GM12873 (cell line): ENCODE measurements at regions not wholly inside any gene's neighbourhood (a gene's known extent, or its start where the extent isn't known, plus 50 kb on each side); places are given as distances from the start of the nearest gene placed in this dataset.

Source experiments
- TF ChIP-seq, protein P1 (sequence below): IDR thresholded peaks from 2 replicates; pipeline ENCODE4 v1.5.1; 2012; ENCODE audit warnings: low read depth, mild to moderate bottlenecking, moderate library complexity, low read length, control low read depth; ENCODE audit not compliant: insufficient read depth; ENCODE audit errors: missing control alignments

DNA sequence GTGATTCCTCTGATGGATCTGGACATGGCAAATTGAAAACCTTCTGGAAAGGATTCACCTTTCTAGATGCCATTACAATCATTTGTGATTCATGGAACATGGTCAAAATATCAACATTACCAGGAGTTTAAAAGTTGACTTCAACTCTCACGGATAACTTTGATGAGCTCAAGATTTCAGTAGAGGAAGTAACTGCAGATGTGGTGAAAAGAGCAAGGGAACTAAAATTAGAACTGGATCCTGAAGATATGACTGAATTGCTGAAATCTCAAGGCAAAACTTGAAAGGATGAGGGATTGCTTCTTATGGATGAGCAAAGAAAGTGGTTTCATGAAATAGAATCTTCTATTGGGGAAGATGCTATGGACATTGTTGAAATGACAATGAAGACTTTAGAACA is 293.6 kb downstream of the ARHGAP12 start:
- TF ChIP-seq, protein P1, sequence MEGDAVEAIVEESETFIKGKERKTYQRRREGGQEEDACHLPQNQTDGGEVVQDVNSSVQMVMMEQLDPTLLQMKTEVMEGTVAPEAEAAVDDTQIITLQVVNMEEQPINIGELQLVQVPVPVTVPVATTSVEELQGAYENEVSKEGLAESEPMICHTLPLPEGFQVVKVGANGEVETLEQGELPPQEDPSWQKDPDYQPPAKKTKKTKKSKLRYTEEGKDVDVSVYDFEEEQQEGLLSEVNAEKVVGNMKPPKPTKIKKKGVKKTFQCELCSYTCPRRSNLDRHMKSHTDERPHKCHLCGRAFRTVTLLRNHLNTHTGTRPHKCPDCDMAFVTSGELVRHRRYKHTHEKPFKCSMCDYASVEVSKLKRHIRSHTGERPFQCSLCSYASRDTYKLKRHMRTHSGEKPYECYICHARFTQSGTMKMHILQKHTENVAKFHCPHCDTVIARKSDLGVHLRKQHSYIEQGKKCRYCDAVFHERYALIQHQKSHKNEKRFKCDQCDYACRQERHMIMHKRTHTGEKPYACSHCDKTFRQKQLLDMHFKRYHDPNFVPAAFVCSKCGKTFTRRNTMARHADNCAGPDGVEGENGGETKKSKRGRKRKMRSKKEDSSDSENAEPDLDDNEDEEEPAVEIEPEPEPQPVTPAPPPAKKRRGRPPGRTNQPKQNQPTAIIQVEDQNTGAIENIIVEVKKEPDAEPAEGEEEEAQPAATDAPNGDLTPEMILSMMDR: no peak

DNA sequence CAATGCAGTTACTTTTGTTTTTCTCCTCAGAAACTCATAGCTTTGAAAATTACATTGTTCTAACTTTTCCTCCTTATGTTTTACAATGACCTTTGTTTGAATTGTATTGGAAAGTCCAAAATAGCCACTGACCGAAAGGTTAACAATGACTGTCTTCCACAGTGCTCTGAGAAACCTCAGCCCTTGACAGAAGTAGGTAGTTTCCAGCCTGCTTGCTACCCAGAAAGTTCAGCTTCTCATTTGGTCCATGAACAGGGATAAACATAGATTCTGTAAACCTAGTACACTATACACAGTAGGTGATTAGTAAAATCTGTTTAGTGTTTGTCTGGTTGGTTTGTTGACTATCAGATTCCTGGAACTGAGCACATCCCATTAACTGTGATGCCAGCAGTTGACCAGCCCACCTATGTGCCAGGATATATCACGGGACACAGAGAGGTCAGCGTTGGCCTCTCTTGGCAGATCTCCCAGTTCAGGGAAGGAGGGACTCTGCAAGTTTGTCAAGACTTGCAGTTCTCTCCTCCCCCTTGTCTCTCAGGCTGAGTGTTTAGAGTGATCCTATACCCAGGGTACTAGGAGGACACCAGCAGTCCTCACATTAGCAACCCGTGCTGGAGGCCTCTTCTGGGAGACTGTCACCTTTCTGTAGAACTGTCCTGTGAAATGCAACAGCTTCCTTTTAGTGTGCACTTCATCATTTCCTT is 297.6 kb downstream of the ARHGAP12 start:
- TF ChIP-seq, protein P1: no peak

DNA sequence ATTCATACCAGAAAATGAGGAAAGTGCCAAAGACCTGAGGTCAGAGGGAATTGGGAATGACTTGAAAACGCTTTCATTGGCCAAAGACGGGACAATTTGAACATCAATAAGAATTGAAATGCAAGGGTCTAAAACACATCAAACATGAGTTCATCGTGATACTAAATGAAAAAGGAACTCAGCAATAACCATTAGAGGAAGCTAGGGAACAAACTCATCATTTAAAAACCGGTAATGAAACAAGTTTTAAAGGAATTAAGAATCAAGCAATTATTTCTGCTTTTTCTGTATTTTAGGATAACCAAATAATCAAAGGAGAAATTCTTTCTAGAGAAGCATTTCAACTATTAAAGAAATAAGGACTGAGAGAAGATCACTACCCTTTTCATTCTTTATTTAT is 303.1 kb downstream of the ARHGAP12 start:
- TF ChIP-seq, protein P1: no peak

DNA sequence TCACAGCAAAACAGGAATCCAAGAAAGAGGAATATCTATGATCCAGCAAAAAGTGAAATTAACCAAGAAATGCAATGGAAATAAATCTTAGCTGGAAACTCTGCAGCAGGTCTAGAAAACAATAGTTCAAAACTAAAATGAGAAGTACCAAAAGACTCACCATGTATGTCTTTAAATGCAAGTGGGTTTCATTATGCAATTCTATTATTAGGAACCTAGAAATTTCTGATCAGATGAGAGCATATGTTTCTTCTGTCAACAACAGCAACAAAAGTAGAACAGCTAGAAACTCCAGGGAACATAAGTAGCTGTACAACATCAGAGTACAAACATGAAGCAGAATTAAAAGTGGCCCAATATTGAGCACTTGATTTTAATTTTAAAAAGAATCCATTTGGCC is 304.0 kb downstream of the ARHGAP12 start:
- TF ChIP-seq, protein P1: no peak

DNA sequence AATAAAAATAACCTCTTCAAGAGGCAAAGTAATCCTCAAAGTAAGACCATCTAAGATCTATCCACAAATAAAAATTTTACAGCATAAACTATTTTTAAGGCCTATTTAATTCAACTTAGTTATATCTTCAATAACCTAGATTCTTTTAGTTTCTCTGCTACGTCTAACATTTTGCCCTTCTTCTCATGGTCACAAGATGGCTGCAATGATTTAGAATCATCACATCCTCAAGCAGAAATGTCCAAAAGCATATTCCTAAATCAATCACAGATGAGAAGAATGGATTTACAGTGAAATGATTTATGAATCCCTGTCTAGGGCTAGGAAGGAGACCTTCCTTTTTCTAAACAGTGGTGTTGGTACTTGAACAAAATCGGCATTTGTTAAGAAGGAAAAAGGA is 304.7 kb downstream of the ARHGAP12 start:
- TF ChIP-seq, protein P1: no peak

DNA sequence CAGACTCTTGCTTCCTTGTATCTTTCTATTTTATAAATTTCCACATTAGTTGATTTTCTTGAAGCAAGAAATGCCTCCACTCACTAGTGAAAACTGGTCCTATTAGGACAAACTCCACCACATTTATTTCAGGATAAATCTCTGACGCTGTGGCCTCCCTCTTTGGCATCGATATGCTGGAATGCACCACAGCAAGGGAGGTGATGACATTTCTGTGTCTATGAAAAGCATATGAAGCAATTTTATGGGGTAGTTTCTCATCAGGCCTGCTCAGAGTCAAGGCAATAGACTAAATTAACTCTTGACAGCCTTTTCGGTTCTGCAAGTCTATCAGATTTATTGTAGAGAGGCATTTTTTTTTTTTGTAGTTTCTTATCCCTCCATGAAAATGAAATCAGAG is 304.4 kb downstream of the ZEB1 start:
- TF ChIP-seq, protein P1: no peak

DNA sequence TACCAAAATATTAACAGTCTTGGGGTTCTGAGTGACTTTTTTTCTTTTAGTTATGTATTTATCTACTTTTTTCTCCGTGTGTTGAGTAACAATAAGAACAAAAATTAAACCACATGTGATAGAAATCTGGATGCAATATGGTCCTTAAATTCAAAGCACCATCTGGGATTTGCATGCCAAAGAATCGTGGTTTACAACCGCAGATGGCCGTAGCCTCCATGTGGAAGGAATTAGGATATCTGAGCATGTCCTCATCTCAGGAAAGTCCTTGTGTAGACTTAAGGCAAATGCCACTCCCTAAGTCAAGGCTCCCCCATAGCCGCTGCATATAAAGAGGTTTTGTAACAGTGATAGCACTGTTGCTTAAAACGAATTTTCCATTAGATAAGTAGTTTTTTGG is 304.0 kb downstream of the ZEB1 start:
- TF ChIP-seq, protein P1: no peak

DNA sequence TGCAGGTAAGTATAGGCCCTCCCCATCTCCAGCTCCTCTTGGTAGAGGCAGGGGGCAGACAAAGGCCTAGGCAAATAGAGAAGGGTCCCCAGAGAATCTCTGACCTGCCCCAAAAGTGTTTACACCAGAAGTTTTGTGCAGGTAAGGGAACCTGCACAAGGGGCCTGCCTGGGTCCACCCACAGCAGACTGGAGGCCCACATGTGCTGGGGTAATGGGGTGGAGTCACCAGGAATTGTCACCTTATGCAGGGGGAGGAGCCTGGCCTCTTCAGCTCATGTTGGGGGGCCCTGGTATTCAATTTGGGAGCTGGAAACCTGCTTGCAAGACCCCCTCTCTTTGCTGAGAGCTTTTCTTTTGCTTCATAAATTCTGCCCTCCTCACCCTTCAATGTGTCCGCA is 302.7 kb downstream of the ZEB1 start:
- TF ChIP-seq, protein P1: no peak
